K562 (cell line): ENCODE measurements at regions not wholly inside any gene's neighbourhood (a gene's known extent, or its start where the extent isn't known, plus 50 kb on each side); places are given as distances from the start of the nearest gene placed in this dataset.

ENCODE experiments used
- FOXM1 ChIP-seq, 2 experiments: fragments of 450-650 bp in 1 of 2; sonication (generic) in 1 of 2; formaldehyde crosslinking in 1 of 2; IDR thresholded peaks; 2 replicates each; pipeline versions ENCODE4 v1.6.1 to v1.9.0; 2017 to 2022; ENCODE audit warnings: low read depth in 2 of 2, mild to moderate bottlenecking in 2 of 2, missing genetic modification reagents in 1 of 2, moderate library complexity in 1 of 2
- TCF7L2 ChIP-seq: fragments of 150-350 bp; IDR thresholded peaks from 2 replicates; pipeline ENCODE4 v1.6.1; 2016; ENCODE audit warnings: low read depth, mild to moderate bottlenecking, low read length, moderate library complexity
- TF ChIP-seq, protein P1 (sequence below), 3 experiments: IDR thresholded peaks in 2 of 3; conservative IDR thresholded peaks in 1 of 3; 2 replicates each; pipeline ENCODE4 v1.5.1; 2011 to 2012; ENCODE audit warnings: low read length in 3 of 3, mild to moderate bottlenecking in 3 of 3, control low read depth in 2 of 3, improper control_type of control experiment in 1 of 3, inconsistent platforms in 1 of 3, low read depth in 1 of 3, mixed read lengths in 1 of 3, moderate library complexity in 1 of 3; ENCODE audit not compliant: insufficient read depth in 2 of 3

DNA sequence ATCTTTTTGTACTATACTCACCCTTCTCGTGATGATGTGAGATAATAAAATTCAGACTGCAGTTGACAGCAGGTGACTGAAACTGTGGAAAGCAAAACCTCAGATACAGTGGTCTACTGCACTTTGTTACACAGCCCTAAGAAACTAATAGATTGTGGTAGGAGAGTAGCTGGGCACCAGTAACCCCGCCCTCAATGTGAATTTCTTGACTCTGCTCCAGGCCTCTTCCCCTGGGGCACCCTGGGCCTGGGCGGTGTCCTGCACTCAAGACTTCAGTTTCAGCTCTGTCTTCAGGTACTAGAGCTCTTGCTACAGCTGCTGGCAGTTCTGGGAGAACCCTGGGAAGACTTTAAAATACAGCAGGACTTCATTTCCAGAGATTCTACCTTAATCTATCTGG is 197.6 kb upstream of the AVPR1A start:
- no peak for TF ChIP-seq FOXM1 (IDR thresholded peaks at IDR 0.05; ENCODE audit: low read depth)
- TF ChIP-seq FOXM1 (CRISPR knock-in tag; IDR thresholded peaks at IDR 0.05; ENCODE audit: low read depth): no peak
- TF ChIP-seq, protein P1, sequence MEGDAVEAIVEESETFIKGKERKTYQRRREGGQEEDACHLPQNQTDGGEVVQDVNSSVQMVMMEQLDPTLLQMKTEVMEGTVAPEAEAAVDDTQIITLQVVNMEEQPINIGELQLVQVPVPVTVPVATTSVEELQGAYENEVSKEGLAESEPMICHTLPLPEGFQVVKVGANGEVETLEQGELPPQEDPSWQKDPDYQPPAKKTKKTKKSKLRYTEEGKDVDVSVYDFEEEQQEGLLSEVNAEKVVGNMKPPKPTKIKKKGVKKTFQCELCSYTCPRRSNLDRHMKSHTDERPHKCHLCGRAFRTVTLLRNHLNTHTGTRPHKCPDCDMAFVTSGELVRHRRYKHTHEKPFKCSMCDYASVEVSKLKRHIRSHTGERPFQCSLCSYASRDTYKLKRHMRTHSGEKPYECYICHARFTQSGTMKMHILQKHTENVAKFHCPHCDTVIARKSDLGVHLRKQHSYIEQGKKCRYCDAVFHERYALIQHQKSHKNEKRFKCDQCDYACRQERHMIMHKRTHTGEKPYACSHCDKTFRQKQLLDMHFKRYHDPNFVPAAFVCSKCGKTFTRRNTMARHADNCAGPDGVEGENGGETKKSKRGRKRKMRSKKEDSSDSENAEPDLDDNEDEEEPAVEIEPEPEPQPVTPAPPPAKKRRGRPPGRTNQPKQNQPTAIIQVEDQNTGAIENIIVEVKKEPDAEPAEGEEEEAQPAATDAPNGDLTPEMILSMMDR (IDR thresholded peaks at IDR 0.05 in 2 of 3, conservative IDR thresholded peaks at IDR 0.05 in 1 of 3; ENCODE audit: insufficient read depth in 2 of 3, low read depth in 1 of 3, low read length in 3 of 3): no peak
- no peak for TF ChIP-seq TCF7L2
